HEK293 (cell line): ENCODE measurements at regions not wholly inside any gene's neighbourhood (a gene's known extent, or its start where the extent isn't known, plus 50 kb on each side); places are given as distances from the start of the nearest gene placed in this dataset.

ENCODE experiments used
- CTCF ChIA-PET: fragments of 350-600 bp; formaldehyde crosslinking; extraction: SDS; loops from one replicate; lab custom pipeline; 2021; ENCODE audit warnings: antibody characterized with exemption; lab: Yijun Ruan, JAX
- POLR2A ChIA-PET: fragments of 300-600 bp; formaldehyde crosslinking; extraction: SDS; loops from one replicate; lab custom pipeline; 2020; ENCODE audit warnings: antibody characterized with exemption, inconsistent platforms; lab: Yijun Ruan, JAX
- H3K27ac ChIP-seq: fragments of 200-500 bp; sonication (Bioruptor generic); 2 replicates; pipeline ENCODE4 v1.5.1; 2014; ENCODE audit warnings: low read depth, low read length, control low read depth, inconsistent platforms; ENCODE audit errors: extremely low read depth
- H3K36me3 ChIP-seq, 2 experiments: fragments of 200-500 bp in 1 of 2; sonication (Bioruptor generic) in 1 of 2; 1 replicate in 1 of 2; 2 replicates in 1 of 2; pipeline ENCODE4 v1.5.1; 2014 to 2017; ENCODE audit warnings: inconsistent platforms in 2 of 2, low read length in 2 of 2; ENCODE audit not compliant: control insufficient read depth in 2 of 2, insufficient read depth in 1 of 2
- H3K4me1 ChIP-seq: fragments of 200-500 bp; sonication (Bioruptor generic); 2 replicates; pipeline ENCODE4 v1.5.1; 2014; ENCODE audit warnings: mild to moderate bottlenecking, low read length, inconsistent platforms; ENCODE audit not compliant: control insufficient read depth, insufficient read depth
- H3K4me3 ChIP-seq: 2 replicates; pipeline ENCODE4 v1.5.1; 2011; ENCODE audit warnings: low read depth, mild to moderate bottlenecking, control low read depth, low read length, moderate library complexity
- H3K9me3 ChIP-seq: fragments of 200-500 bp; sonication (Bioruptor generic); 2 replicates; pipeline ENCODE4 v1.5.1; 2014; ENCODE audit warnings: low read depth, low read length, inconsistent platforms; ENCODE audit not compliant: control insufficient read depth, insufficient read depth
- EGR2 ChIP-seq: fragments of 450-650 bp; formaldehyde crosslinking; IDR thresholded peaks from 2 replicates; pipeline ENCODE4 v1.5.1; 2016; ENCODE audit warnings: low read depth, missing biosample characterization, missing genetic modification characterization
- OSR2 ChIP-seq: fragments of 450-650 bp; formaldehyde crosslinking; IDR thresholded peaks from 2 replicates; pipeline ENCODE4 v1.5.1; 2016; ENCODE audit warnings: missing biosample characterization, missing genetic modification characterization
- WT1 ChIP-seq: fragments of 450-650 bp; formaldehyde crosslinking; IDR thresholded peaks from 2 replicates; pipeline ENCODE4 v1.5.1; 2016; ENCODE audit warnings: missing biosample characterization, missing genetic modification characterization
- ZEB2 ChIP-seq: fragments of 450-650 bp; formaldehyde crosslinking; IDR thresholded peaks from 2 replicates; pipeline ENCODE4 v1.5.1; 2016; ENCODE audit warnings: missing biosample characterization, missing genetic modification characterization
- ZIC2 ChIP-seq: fragments of 450-650 bp; formaldehyde crosslinking; IDR thresholded peaks from 2 replicates; pipeline ENCODE4 v1.5.1; 2016; ENCODE audit warnings: missing biosample characterization, missing genetic modification characterization
- ZNF184 ChIP-seq: fragments of 450-650 bp; IDR thresholded peaks from 2 replicates; pipeline ENCODE4 v1.5.1; 2018; ENCODE audit warnings: missing biosample characterization, mild to moderate bottlenecking, missing genetic modification characterization
- ZNF214 ChIP-seq: fragments of 450-650 bp; formaldehyde crosslinking; IDR thresholded peaks from 2 replicates; pipeline ENCODE4 v1.5.1; 2017; ENCODE audit warnings: missing biosample characterization, mild to moderate bottlenecking, missing genetic modification characterization, borderline replicate concordance
- ZNF248 ChIP-seq: fragments of 450-650 bp; formaldehyde crosslinking; IDR thresholded peaks from 2 replicates; pipeline ENCODE4 v1.5.1; 2017; ENCODE audit warnings: missing biosample characterization, missing genetic modification characterization
- ZNF324 ChIP-seq: fragments of 450-650 bp; formaldehyde crosslinking; IDR thresholded peaks from 2 replicates; pipeline ENCODE4 v1.5.1; 2016; ENCODE audit warnings: missing biosample characterization, missing genetic modification characterization
- ZNF37A ChIP-seq: fragments of 450-650 bp; IDR thresholded peaks from 2 replicates; pipeline ENCODE4 v1.5.1; 2018; ENCODE audit warnings: missing biosample characterization, missing genetic modification characterization
- ZNF473 ChIP-seq: fragments of 450-650 bp; formaldehyde crosslinking; IDR thresholded peaks from 2 replicates; pipeline ENCODE4 v1.5.1; 2017; ENCODE audit warnings: missing biosample characterization, missing genetic modification characterization
- ZNF510 ChIP-seq: fragments of 450-650 bp; formaldehyde crosslinking; IDR thresholded peaks from 2 replicates; pipeline ENCODE4 v1.5.1; 2018; ENCODE audit warnings: mild to moderate bottlenecking, missing genetic modification characterization, missing biosample characterization; ENCODE audit not compliant: insufficient replicate concordance
- ZNF521 ChIP-seq: fragments of 450-650 bp; formaldehyde crosslinking; IDR thresholded peaks from 2 replicates; pipeline ENCODE4 v1.5.1; 2017; ENCODE audit warnings: missing biosample characterization, mild to moderate bottlenecking, missing genetic modification characterization
- ZNF548 ChIP-seq: fragments of 450-650 bp; formaldehyde crosslinking; IDR thresholded peaks from 2 replicates; pipeline ENCODE4 v1.5.1; 2016; ENCODE audit warnings: missing biosample characterization, missing genetic modification characterization
- ZNF549 ChIP-seq: fragments of 450-650 bp; IDR thresholded peaks from 2 replicates; pipeline ENCODE4 v1.5.1; 2018; ENCODE audit warnings: missing biosample characterization, missing genetic modification characterization, mild to moderate bottlenecking, inconsistent platforms, moderate library complexity
- ZNF561 ChIP-seq: fragments of 450-650 bp; IDR thresholded peaks from 2 replicates; pipeline ENCODE4 v1.5.1; 2018; ENCODE audit warnings: missing biosample characterization, missing genetic modification characterization, borderline replicate concordance
- ZNF707 ChIP-seq: fragments of 450-650 bp; formaldehyde crosslinking; IDR thresholded peaks from 2 replicates; pipeline ENCODE4 v1.5.1; 2016; ENCODE audit warnings: missing biosample characterization, missing genetic modification characterization
- TF ChIP-seq, protein P1 (sequence below): fragments of 450-650 bp; formaldehyde crosslinking; IDR thresholded peaks from 2 replicates; pipeline ENCODE4 v1.5.1; 2017; ENCODE audit warnings: missing biosample characterization, mild to moderate bottlenecking, missing genetic modification characterization, moderate library complexity
- TF ChIP-seq, protein P2 (sequence below): fragments of 450-650 bp; IDR thresholded peaks from 2 replicates; pipeline ENCODE4 v1.5.1; 2018; ENCODE audit warnings: missing biosample characterization, mild to moderate bottlenecking, missing genetic modification characterization
- TF ChIP-seq, protein P3 (sequence below): fragments of 450-650 bp; formaldehyde crosslinking; IDR thresholded peaks from 2 replicates; pipeline ENCODE4 v1.5.1; 2016; ENCODE audit warnings: missing biosample characterization, missing genetic modification characterization
- TF ChIP-seq, protein P4 (sequence below): fragments of 450-650 bp; formaldehyde crosslinking; IDR thresholded peaks from 2 replicates; pipeline ENCODE4 v1.5.1; 2016; ENCODE audit warnings: missing biosample characterization, missing genetic modification characterization
- TF ChIP-seq, protein P5 (sequence below): fragments of 450-650 bp; formaldehyde crosslinking; conservative IDR thresholded peaks from 2 replicates; pipeline ENCODE4 v1.5.1; 2016; ENCODE audit warnings: low read depth, missing biosample characterization, missing genetic modification characterization

DNA sequence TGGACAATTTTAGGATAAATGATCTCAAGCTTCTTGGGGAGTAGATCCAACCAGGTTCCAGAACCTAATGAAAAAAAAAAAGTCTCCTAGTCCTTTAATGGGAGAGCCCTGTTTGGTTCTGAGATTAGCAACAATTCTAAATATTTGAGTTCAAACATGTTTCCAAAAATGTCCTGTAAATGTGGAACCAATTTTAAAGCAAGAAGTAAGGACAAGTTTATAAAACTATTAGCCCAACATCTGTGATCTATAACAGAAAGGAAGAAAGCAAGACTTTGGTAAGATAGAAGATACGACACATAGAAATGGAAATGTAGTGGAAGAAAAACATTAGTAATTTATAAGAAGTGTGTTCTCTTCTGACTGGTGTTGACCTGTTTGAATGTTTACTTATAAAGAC, 79.7 kb upstream of the SLC5A12 start (continued):
- TF ChIP-seq ZNF561 (tag by site-specific recombination): no peak
- TF ChIP-seq, protein P1, sequence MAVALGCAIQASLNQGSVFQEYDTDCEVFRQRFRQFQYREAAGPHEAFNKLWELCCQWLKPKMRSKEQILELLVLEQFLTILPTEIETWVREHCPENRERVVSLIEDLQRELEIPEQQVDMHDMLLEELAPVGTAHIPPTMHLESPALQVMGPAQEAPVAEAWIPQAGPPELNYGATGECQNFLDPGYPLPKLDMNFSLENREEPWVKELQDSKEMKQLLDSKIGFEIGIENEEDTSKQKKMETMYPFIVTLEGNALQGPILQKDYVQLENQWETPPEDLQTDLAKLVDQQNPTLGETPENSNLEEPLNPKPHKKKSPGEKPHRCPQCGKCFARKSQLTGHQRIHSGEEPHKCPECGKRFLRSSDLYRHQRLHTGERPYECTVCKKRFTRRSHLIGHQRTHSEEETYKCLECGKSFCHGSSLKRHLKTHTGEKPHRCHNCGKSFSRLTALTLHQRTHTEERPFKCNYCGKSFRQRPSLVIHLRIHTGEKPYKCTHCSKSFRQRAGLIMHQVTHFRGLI (tag by site-specific recombination): no peak
- TF ChIP-seq, protein P2, sequence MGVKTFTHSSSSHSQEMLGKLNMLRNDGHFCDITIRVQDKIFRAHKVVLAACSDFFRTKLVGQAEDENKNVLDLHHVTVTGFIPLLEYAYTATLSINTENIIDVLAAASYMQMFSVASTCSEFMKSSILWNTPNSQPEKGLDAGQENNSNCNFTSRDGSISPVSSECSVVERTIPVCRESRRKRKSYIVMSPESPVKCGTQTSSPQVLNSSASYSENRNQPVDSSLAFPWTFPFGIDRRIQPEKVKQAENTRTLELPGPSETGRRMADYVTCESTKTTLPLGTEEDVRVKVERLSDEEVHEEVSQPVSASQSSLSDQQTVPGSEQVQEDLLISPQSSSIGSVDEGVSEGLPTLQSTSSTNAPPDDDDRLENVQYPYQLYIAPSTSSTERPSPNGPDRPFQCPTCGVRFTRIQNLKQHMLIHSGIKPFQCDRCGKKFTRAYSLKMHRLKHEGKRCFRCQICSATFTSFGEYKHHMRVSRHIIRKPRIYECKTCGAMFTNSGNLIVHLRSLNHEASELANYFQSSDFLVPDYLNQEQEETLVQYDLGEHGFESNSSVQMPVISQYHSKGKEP: no peak

DNA sequence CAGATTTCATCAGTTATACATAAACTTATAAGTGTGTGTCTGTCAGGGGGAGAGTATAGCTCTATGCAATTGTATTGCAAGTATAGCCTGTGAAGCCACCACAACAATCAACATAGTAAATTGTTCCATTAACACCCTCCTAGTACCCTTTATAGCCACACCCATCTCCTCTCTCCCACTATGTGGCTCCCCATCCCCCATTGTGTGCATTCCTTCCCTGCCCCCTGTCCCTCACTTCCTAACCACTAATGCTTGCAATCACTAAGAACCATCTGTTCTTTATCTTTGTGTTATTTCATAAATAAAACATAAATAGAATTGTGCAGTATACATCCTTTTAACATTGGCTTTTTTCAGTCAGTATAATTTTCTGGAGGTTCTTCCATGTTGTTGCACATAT, 83.1 kb upstream of the SLC5A12 start:
- no peak overlapping the region for H3K4me3 ChIP-seq
- CTCF ChIA-PET: no interaction called here
- no peaks in the 10 kb centered on the region for H3K36me3 ChIP-seq
- H3K9me3 ChIP-seq: no peaks in the 10 kb centered on the region
- no peak overlapping the region for H3K27ac ChIP-seq
- no peaks in the 10 kb centered on the region for H3K4me1 ChIP-seq
- TF ChIP-seq ZEB2 (tag by site-specific recombination) (no peak), EGR2 (tag by site-specific recombination) (no peak), ZNF510 (tag by site-specific recombination) (no peak), ZNF549 (tag by site-specific recombination) (no peak), ZNF521 (tag by site-specific recombination) (no peak), ZIC2 (tag by site-specific recombination) (no peak), ZNF184 (no peak), WT1 (tag by site-specific recombination) (no peak)
- POLR2A ChIA-PET: no interaction called here

DNA sequence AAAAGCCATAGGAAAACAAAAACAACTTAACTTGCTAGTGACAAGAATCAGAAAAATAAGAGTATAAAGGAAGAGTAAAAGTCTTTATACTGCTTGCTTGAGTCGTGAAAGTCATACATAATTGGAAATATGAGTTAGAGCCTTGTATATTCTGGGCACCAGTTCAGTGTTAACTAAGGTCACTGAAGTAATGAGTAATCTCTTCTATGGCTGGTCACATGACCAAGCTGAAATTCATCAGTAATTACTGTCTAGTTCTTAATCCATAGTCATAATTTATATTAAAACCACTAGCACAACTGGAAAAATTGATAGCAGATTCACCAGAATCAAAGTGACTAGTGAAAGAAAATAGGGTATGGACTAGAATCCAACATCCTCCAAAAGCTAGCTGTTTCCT, 84.4 kb upstream of the SLC5A12 start:
- Histone ChIP-seq H3K4me3 (no peak overlapping the region), H3K27ac (no peak overlapping the region), H3K9me3 (no peaks in the 10 kb centered on the region), H3K36me3 (no peaks in the 10 kb centered on the region), H3K4me1 (no peaks in the 10 kb centered on the region)
- CTCF ChIA-PET: interaction anchor here (0.6 kb wide), 1 partner anchor 10 kb away, joined by 4 read pairs; no protein-coding TSS in a partner anchor
- POLR2A ChIA-PET: no interaction called here
- TF ChIP-seq OSR2 (tag by site-specific recombination) (no peak), ZNF324 (tag by site-specific recombination) (no peak), ZNF214 (tag by site-specific recombination) (no peak), ZNF184 (no peak), ZNF37A (no peak), ZNF707 (tag by site-specific recombination) (no peak), ZNF548 (no peak), ZNF248 (tag by site-specific recombination) (no peak), WT1 (tag by site-specific recombination) (no peak), ZNF473 (tag by site-specific recombination) (no peak)
- TF ChIP-seq, protein P3, sequence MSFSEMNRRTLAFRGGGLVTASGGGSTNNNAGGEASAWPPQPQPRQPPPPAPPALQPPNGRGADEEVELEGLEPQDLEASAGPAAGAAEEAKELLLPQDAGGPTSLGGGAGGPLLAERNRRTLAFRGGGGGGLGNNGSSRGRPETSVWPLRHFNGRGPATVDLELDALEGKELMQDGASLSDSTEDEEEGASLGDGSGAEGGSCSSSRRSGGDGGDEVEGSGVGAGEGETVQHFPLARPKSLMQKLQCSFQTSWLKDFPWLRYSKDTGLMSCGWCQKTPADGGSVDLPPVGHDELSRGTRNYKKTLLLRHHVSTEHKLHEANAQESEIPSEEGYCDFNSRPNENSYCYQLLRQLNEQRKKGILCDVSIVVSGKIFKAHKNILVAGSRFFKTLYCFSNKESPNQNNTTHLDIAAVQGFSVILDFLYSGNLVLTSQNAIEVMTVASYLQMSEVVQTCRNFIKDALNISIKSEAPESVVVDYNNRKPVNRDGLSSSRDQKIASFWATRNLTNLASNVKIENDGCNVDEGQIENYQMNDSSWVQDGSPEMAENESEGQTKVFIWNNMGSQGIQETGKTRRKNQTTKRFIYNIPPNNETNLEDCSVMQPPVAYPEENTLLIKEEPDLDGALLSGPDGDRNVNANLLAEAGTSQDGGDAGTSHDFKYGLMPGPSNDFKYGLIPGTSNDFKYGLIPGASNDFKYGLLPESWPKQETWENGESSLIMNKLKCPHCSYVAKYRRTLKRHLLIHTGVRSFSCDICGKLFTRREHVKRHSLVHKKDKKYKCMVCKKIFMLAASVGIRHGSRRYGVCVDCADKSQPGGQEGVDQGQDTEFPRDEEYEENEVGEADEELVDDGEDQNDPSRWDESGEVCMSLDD: no peak
- TF ChIP-seq, protein P4, sequence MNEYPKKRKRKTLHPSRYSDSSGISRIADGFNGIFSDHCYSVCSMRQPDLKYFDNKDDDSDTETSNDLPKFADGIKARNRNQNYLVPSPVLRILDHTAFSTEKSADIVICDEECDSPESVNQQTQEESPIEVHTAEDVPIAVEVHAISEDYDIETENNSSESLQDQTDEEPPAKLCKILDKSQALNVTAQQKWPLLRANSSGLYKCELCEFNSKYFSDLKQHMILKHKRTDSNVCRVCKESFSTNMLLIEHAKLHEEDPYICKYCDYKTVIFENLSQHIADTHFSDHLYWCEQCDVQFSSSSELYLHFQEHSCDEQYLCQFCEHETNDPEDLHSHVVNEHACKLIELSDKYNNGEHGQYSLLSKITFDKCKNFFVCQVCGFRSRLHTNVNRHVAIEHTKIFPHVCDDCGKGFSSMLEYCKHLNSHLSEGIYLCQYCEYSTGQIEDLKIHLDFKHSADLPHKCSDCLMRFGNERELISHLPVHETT: no peak
- TF ChIP-seq, protein P5, sequence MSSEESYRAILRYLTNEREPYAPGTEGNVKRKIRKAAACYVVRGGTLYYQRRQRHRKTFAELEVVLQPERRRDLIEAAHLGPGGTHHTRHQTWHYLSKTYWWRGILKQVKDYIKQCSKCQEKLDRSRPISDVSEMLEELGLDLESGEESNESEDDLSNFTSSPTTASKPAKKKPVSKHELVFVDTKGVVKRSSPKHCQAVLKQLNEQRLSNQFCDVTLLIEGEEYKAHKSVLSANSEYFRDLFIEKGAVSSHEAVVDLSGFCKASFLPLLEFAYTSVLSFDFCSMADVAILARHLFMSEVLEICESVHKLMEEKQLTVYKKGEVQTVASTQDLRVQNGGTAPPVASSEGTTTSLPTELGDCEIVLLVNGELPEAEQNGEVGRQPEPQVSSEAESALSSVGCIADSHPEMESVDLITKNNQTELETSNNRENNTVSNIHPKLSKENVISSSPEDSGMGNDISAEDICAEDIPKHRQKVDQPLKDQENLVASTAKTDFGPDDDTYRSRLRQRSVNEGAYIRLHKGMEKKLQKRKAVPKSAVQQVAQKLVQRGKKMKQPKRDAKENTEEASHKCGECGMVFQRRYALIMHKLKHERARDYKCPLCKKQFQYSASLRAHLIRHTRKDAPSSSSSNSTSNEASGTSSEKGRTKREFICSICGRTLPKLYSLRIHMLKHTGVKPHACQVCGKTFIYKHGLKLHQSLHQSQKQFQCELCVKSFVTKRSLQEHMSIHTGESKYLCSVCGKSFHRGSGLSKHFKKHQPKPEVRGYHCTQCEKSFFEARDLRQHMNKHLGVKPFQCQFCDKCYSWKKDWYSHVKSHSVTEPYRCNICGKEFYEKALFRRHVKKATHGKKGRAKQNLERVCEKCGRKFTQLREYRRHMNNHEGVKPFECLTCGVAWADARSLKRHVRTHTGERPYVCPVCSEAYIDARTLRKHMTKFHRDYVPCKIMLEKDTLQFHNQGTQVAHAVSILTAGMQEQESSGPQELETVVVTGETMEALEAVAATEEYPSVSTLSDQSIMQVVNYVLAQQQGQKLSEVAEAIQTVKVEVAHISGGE (tag by site-specific recombination): no peak
